Cardiac fibroblast (primary cell): ENCODE measurements at regions not wholly inside any gene's neighbourhood (a gene's known extent, or its start where the extent isn't known, plus 50 kb on each side); places are given as distances from the start of the nearest gene placed in this dataset.

Experiments used
- DNase-seq, 2 donors: peaks; one replicate each; pipeline versions ENCODE4 v3.0.0 to v3.0.0-alpha.2; 2010; ENCODE audit warnings: low read depth in 2 of 2
- H3K4me3 ChIP-seq, 2 donors: replicated peaks in 1 of 2; 1 replicate in 1 of 2; 2 replicates in 1 of 2; pipeline ENCODE4 v1.5.1; 2011; ENCODE audit warnings: low read depth in 2 of 2, low read length in 2 of 2, mild to moderate bottlenecking in 2 of 2, moderate library complexity in 1 of 2
- CTCF ChIP-seq: IDR thresholded peaks from one replicate; pipeline ENCODE4 v1.5.1; 2011; ENCODE audit warnings: low read depth, mild to moderate bottlenecking, low read length, inconsistent platforms

GRCh38 chr12:62170241-62170640, 90.0 kb upstream of the USP15 start:
- no peak for DNase-seq
- no peak for TF ChIP-seq CTCF
- no peak overlapping the region for H3K4me3 ChIP-seq

- DNase-seq = no peak
- peak overlapping the region in 1 of 2 donors; percentile 37 for H3K4me3 ChIP-seq
- no peak for TF ChIP-seq CTCF
These were observed 69.3 kb upstream of the USP15 start for GRCh38 chr12:62190689-62191490.

GRCh38 chr12:62191491-62192179, 68.6 kb upstream of the USP15 start:
- peak; percentile 46 to 65 for DNase-seq
- H3K4me3 ChIP-seq = peak overlapping the region; percentile 37 to 40
- TF ChIP-seq CTCF = no peak

- DNase-seq = peak; percentile 88 to 89
- peak; percentile 62 for TF ChIP-seq CTCF
- peak overlapping the region; percentile 37 to 40 for H3K4me3 ChIP-seq
These were observed 67.9 kb upstream of the USP15 start for GRCh38 chr12:62192180-62192902.

GRCh38 chr12:62192903-62193250, 67.3 kb upstream of the USP15 start:
- no peak for TF ChIP-seq CTCF
- H3K4me3 ChIP-seq = no peak overlapping the region
- DNase-seq = no peak

GRCh38 chr12:62194031-62194430, 66.2 kb upstream of the USP15 start:
- DNase-seq = no peak
- no peak overlapping the region for H3K4me3 ChIP-seq
- TF ChIP-seq CTCF = no peak
